Posterior cingulate gyrus (tissue), 11 donors: ENCODE measurements at regions not wholly inside any gene's neighbourhood (a gene's known extent, or its start where the extent isn't known, plus 50 kb on each side); places are given as distances from the start of the nearest gene placed in this dataset.
A peak's percentile ranks its signal among the peaks of the same experiment; 100 is the strongest.
"Not testable (repeated sequence)": the region's sequence is repeated elsewhere in the genome, so short reads cannot be mapped to it uniquely, and the experiment has no call there.

Experiments used
- DNase-seq, 10 donors: peaks; one replicate each; pipeline versions ENCODE4 v3.0.0 to v3.0.0-alpha.2; 2020 to 2021; ENCODE audit warnings: mixed read lengths in 3 of 10
- intact Hi-C: fragments of 100-400 bp; cut with DNase I; formaldehyde crosslinking; loops from one replicate; pipeline ENCODE4 v1.15.1; 2023

DNA sequence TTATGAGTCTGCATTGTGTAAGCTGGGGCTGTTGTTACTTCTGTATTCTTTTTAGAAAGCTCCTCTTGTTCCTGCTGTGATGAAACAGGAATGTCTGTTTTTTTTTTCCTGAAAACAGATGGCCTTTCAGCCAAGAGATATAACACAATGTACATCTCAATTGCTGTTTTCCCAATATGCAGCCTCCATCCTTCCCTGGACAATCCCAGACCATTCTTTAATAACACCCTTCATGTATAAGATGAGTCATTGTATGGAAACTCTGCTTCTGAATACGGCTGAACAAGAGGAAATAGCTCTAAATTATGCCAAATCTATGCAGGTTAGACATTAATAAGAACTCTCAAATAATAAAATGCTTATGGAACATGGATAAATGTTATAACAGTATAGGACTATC lies 60.2 kb upstream of the LRRC4C start:
- no peak for DNase-seq
- intact Hi-C loops: no loop called here

DNA sequence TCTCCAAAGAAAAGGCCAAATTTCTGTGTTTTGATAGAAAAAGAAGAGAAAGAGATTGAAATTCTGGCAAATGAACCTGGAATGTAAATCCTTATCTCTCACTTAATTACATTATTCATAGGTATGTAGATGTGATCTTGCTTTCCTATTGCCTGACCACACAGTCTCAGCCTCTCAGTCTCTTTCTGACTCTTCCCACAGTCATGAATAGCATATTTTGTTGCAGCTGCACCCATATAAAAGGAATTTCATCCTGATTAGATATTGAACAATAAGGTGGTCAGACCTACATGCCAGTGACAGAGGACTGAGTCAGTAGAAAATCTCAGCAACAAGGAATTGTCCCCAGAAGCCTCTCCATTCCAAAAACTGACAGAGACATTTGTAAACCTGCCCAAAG lies 62.9 kb upstream of the LRRC4C start:
- intact Hi-C loops: no loop called here
- DNase-seq: no peak

DNA sequence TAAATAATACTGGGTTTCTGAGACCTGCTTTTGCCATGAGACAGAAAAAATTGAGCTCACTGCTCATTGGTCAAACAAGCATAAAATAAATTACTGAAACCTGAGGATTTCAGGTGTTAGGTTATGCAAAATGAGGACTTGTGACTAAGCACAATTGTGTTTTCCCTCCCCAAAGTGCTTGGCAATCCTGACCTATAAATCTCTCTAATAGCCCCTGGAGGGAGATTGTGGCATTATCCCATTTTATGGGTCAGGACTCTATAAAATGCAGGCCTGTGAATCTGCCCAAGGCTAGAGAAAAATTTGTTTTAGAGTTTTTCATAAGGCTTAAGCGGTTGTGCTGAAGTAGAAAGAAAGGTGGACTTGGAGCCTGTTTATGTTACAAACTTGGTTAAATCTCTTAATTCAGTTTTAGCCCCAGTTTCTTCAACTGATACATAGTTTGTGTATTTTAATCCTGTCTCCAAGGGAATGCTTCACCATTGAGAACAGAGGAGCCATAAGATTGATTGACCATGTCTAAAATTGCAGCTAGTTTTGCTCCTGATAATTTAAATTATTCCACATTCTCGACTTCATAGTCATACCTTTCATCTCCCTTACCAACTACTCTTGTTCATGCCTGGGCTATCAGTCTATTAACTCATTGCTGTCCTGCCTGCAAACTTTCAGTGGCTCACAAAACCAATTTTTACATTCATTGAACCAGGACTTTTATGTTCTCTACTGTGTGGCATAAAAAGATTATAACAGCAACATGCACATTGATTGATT lies 63.6 kb upstream of the LRRC4C start:
- intact Hi-C loops: no loop called here
- DNase-seq: no peak

DNA sequence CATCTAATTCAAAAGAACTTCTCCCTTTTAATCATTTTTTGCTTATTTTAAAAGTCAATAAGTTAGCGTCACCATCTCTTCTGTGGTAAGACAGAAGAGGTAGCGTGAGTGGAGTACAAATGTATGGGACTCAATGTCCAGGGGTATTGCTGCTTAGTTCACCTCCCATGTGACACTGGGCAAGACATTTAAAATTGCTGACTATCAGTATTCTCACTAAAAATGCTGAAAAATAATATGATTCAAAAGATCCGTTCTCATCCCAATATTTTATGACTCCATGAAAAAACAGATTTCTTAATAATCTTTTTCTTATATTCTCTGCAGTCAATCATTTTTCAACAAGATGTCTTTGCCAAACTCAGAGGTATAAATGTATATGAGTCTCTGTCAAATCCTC lies 68.1 kb upstream of the LRRC4C start:
- DNase-seq: no peak

DNA sequence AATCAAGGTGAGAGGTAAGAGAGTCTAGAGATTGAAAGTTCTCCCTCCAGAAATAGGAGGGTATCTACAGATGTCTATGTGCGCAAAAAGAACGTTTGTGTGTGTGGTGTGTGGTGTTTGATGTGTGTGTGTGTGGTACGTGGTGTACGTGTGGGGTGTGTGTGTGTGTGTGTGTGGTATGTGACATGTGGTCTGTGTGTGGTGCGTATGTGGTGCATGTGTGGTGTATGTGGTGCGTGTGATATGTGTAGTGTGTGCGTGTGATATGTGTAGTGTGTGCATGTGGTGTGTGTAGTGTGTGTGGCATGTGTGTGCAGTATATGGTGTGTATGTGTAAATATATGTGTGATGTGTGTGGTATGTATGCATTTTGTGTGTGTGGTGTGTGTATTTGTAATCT lies 73.0 kb upstream of the LRRC4C start:
- DNase-seq: no peak
- intact Hi-C loops: no loop called here

More for the DNA sequence above, 68.1 kb upstream of the LRRC4C start:
- intact Hi-C loops: no loop called here

DNA sequence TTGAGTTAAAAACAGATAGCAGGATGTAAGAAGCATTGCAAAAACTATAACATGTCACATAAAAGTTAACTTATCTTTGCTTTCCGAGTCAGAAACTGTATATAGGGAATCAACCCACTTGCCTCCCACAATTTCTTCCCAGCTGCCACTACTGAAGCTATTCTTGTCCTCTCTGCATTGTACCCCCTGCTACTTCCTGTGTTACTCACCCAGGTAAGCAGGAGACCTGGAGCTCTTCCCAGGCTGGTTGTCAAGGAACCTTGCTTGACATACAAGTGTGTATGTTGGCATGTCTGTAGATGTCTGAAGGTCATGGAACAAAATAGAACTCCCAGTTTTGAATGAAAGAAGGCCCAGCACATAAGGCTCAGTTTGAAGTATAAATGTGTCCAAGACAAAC lies 74.3 kb upstream of the LRRC4C start:
- intact Hi-C loops: no loop called here
- DNase-seq: no peak

DNA sequence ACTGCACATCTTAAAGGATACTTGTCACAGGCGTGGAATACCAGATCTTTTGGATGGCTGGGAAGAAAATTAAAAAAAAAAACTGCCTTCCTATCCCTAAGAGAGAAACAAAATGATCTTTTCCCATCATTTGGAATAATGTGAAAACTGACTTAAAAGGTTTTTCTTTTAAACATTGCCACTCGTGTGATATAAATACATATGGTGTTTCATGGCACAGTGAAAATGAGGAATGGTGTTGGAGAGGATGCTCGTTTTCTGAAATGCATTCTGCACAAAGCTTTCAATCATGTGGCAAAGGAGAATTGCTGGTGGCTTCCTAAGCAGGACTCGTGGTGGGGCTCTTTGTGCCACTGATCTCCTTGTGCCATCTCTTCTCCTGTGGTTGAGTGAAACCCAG lies 74.9 kb upstream of the LRRC4C start:
- intact Hi-C loops: no loop called here
- DNase-seq: no peak

DNA sequence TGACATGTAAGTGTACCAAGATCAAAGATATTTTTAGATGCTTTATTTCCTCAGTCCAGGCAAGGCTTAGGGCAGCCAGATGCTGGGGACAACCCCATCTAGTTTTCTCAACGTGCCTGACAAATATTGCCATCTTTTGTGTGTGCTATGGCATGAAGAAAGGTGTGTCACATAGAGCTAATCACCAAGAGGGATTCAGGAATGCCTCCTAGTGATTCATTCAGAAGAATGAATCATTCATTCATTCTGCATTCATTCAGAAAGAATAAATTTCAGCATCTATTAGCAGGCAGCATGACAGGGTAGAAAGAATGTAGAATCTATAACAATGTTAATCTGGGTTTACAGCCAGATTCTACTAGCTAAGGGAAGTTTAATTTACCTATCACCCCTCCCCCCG lies 75.4 kb upstream of the LRRC4C start:
- intact Hi-C loops: no loop called here
- no peak for DNase-seq

DNA sequence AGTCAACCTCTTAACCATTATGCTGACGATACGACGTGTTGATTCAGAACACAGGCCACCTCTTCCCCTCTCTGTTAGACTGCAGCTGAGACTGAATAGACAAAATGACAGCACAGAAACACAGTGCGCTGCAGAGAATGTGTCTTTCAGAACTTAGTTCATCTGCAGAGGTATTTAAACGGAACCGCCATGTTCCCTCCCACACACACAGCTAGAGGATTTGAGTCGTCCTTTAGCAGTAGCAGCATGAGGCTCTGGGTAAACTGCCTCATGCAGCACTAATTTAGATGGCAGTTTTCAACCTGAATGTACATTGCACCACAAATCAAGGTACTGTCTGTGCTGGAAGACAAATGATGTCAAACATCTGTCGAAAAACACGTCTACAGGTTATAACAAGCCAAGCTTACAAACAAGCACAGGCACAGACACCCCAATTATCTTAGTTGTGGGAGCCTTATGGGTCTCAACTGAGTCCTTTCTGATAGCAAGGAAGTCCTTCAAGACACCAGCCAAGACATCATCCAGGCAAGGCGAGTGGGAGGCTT lies 76.6 kb upstream of the LRRC4C start:
- intact Hi-C loops: no loop called here
- no peak for DNase-seq

DNA sequence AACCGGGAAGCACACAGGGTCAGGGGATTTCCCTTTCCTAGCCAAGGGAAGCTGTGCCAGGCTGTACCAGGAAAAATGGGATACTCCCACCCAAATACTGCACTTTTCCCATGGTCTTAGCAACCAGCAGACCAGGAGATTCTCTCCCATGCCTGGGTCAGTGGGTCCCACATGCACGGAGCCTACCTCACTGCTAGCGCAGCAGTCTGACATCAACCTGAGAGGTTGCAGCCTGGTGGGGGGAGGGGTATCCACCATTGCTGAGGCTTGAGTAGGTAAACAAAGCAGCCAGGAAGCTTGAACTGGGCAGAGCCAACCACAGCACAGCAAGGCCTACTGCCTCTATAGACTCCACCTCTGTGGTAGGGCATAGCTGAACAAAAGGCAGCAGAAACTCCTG lies 85.5 kb upstream of the LRRC4C start:
- peak in 1 of 10 donors; percentile 68 for DNase-seq
- intact Hi-C loops: not testable (repeated sequence)

DNA sequence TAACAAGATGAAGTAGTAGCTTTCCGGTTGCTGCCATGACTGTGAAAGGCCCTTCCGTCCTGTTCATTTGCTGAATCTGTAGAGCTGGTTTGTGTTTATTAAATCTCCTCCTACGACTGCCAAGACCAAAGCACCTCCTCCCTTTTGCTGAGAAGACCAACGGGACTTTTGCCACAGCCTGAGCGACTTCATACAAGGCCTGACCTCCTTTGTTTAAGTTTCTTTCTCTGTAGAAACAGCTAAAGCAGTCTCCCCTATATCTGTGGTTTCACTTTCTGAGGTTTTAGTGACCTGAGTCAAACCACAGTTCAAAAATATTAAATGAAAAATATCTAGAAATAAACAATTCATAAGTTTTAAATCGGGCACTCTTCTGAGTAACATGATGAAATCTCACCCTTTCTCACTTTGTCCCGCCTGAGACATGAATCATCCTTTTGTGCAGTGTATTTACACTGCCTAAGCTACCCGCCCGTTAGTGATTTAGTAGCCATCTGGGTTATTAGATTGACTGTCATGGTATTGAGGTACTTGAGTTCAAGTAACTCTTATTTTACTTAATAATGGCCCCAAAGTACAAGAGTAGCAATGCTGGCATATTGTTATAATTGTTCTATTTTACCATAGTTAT lies 119.1 kb upstream of the LRRC4C start:
- intact Hi-C loops: no loop called here
- no peak for DNase-seq

DNA sequence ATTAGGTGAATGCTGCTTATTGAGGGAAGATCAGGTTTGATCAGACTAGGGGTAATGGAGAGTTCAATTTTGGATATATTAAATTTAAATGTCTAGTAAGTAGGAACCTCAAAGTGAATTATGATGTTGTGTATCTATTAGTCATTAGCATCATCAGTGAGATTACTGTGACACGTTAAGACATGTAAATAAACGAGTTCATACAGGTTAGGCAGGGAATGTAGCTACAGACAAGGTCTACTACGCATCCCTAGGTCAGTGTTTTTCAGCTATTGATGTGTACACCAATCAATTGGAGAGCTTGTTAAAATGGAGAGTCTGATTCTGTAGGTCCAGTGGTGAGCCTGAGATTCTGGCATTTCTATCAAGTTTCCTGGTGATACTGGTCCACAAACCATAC lies 120.1 kb upstream of the LRRC4C start:
- intact Hi-C loops: no loop called here
- DNase-seq: no peak

DNA sequence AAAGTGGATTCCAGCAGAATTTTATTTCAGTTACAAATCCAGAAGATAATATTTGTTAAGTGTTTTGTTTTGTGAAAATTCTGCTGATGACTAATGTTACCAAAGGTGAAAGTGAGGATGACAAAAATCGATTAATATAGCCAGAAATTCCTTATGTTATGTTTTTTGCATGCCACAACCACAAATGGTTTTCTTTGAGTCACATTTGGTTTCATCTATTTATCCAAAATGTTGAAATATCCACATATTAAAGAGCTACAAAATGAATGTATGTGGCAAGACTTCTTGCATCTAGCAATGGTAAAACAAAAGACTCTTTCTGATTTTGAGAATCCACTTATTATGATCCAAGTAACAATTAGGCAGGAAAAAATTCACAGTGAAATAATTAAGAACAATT lies 150.1 kb upstream of the LRRC4C start:
- intact Hi-C loops: no loop called here
- DNase-seq: no peak

DNA sequence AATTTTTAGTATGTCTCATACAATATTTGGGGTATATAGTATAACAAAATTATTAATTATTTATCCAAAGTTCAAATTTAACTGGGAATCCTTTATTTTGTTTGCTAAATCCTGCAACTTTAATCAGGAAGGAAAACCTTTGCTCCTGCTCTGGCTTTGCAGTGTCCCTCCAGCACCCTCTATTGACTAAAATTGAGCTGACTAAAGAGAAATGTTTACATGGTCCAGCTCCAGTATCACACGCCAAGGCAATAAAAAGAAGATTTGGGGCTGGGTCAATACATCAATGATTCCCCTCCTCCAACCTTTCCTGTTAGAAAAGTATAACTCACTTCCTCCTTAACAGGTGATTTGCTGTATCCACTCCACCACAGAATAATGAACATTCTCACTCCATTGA lies 153.0 kb upstream of the LRRC4C start:
- no peak for DNase-seq
- intact Hi-C loops: no loop called here

DNA sequence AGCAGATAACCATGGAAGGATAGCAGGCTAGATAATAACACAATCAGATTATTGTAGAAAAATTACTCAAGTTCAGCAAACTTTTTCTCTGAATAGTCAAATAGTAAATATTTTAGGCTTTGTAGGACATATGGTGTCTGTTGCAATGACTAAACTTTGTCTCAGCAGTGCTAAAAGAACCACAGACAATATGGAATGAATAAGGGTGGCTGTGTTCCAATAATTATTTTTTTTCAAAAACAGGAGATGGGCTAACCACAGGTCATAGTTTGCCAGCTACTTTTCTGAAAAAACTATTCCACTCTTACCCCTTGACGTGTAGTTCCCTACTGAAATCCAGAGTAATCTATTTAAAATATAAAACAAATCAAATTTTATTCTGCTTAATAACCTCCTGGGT lies 153.9 kb upstream of the LRRC4C start:
- DNase-seq: no peak
- intact Hi-C loops: no loop called here

DNA sequence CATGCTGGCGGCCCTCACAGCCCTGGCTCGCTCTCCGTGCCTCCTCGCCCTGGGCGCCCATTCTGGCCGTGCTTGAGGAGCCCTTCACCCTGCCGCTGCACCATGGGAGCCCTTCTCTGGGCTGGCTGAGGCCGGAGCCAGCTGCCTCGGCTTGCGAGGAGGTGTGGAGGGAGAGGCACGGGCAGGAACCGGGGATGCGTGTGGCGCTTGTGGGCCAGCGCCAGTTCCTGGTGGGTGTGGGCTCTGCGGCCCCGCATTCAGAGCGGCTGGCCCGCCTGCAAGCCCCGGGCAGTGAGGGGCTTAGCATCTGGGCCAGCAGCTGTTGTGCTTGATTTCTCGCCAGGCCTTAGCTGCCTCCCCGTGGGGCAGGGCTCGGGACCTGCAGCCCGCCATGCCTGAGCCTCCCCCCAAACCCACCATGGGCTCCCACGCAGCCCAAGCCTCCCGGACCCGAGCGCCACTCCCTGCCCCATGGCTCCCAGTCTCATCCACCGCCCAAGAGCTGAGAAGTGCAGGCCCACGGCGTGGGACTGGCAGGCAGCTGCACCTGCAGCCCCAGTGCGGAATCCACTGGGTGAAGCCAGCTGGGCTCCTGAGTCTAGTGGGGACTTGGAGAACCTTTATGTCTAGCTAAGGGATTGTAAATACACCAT lies 163.4 kb upstream of the LRRC4C start:
- peak in 3 of 10 donors; percentile 54 to 77 (median 76) for DNase-seq

DNA sequence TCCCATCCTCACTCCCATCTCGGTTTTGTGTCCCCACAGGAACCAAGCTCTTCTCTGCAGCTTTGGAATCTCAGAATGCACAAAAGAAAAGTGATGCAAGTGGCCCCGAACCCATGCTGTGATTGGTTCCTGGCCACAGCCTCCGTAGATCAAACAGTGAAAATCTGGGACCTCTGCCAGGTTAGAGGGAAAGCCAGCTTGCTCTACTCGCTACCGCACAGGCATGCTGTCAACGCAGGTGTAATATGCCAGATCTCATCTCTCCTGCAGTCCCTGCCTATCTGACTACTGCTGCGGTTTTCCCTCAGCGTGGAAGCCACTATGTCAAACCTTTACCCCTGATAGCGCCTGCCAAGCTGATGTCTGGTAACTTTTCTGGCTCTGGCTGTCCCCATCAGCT lies 200.5 kb upstream of the LRRC4C start:
- DNase-seq: no peak
- intact Hi-C loops: no loop called here

More for the DNA sequence above, 163.4 kb upstream of the LRRC4C start:
- intact Hi-C loops: no loop called here

DNA sequence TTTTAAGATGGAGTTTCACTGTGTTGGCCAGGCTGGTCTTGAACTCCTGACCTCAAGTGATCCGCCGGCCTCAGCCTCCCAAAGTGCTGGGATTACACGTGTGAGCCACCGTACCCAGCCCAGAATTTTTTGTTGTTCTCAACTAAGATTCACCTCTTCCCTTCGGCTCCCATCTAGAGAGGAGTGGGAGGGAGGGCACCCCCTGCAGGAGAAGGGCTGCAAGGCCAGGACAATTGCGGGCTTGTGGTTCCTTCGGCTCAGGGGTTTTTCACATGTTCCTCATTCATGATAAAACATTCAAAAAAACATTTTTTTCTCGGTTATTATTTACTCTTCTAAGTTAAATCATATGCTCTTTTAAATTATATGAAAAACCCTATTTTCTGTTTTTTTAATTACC lies 201.1 kb upstream of the LRRC4C start:
- intact Hi-C loops: no loop called here
- no peak for DNase-seq

DNA sequence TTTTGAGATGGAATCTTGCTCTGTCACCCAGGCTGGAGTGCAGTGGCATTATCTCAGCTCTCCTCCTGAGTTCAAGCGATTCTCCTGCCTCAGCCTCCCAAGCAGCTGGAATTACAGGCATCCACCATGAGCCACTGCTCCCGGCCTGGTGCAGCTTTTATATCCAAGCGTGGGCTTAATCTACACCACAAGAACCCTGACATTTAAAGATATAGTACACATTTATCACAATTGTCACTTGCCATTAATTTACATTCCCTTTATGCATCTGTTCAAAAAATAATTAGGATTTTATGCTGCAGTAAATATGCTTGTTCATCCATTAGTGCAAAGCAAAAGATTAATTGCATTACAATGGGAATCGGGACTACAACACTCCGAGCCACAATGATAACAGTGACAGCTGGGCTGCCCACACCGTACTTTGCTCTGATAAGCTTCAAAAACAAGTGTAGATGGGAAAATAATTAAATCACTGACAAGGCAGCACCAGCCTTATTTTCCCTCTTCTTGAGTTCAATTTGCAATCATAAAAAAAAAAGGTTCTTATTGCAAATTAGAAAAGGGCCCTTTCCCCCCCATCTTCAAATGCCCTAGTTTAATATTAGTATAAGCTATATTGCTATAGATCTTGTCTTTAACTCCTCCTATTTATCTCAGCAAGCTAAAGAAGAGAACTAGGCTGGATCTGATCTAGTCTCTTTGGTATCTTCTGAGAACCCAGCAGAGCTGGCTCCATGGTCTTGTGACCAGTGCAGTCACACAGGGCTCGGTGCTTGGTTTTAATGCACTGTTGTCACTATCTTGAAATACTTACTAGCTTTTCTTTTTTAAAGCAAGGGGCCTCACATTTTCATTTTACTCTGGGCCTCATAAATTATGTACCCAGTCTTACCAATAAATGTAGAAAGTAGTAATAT lies 206.2 kb upstream of the LRRC4C start:
- intact Hi-C loops: no loop called here
- DNase-seq: no peak

DNA sequence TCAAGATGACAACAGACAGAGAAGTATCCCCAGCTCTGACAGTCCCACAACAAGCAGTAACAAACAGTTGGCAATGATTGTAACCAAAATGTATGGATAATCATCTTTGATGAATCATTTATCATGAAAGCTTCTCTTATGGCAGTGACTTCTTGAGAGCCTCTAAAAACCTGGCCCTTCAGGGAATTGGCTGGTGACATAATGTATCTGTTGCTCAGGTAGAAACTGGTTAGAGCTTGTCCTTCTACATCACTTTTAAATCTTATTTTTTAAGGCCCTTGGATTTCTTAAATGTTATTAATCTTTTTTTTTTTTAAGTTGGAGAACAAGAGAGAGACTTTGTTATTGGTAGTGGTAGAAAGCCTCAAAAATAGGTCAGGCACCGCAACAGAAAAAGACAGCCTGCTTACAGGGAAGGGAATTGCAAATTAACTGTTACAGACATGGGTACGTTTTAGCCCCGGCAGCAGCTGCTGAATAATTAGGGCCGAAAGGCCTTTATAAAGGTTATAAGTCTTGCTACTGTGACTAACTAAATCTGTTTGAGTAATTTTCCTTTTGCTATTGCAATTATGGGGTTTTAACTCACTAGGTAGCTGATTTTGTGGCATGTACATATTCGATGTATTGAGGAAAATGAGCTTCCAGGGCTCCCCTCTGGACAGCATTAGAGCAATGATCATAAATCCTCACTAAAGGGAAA lies 207.7 kb upstream of the LRRC4C start:
- intact Hi-C loops: no loop called here
- no peak for DNase-seq
